HG03103 (cell line): ENCODE measurements at regions not wholly inside any gene's neighbourhood (a gene's known extent, or its start where the extent isn't known, plus 50 kb on each side); places are given as distances from the start of the nearest gene placed in this dataset.
"Not testable (repeated sequence)": the region's sequence is repeated elsewhere in the genome, so short reads cannot be mapped to it uniquely, and the experiment has no call there.

Experiments used
- ATAC-seq: cut with Tn5 transposase; IDR thresholded peaks from one replicate; pipeline ENCODE4 v1.9.1; 2021; ENCODE audit warnings: low read depth; ENCODE audit not compliant: unreplicated experiment

DNA sequence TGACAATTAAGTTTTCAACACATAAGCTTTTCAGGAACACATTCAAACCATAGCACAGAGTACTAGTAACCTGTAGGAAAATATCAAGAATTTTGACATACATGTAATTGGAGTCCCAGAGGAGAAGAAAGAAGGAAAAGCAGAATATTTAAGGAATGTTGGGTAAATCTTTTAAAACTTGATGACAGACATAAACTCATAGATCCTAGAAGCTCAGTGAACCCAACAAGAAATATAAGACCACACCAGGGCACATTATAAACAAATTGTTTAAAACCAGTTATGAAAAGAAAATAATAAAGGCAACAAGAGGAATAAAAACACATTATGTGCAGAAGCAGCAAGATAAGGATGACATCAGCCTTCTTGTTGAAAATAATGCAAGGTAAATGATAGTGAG, 151.5 kb upstream of the ATXN1 start:
- no peak for ATAC-seq

GRCh38 chr6:16911088-16911487, 149.8 kb upstream of the ATXN1 start:
- no peak for ATAC-seq

DNA sequence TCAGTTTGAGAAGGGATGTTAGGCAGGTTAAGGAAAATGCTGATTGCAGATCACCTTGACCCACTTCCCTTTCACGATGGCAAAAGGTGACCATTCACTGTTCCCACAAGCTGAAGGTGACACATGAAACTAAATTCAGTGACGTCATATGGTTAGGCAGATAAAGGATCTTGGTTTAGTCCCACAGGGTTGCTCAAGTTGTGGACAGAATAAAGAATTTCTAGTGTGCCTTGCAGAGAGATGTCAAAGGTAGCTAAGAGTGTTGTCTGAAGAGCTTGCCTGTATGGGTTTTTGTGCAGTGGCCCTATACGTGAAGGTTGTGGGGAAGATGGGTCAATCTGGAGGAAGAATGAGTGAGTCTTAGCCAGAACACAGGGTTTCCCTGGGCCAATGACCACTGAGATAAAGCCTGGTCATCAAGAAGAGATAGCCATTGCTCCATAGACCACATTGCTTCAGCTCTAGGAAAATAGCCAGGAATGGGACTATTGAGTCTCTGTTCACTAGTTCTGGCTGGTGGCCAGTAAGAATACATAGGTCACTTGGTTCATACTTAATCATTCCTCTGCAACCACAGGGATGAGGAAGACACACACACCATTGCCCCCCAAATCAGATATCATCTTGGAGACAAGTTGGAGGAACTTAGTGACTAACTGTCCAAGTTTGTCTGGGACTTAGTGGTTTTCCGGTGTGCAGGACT, 148.5 kb upstream of the ATXN1 start:
- ATAC-seq, result no peak

- ATAC-seq, result no peak
Observed at GRCh38 chr6:16907991-16908390, 146.7 kb upstream of the ATXN1 start.

DNA sequence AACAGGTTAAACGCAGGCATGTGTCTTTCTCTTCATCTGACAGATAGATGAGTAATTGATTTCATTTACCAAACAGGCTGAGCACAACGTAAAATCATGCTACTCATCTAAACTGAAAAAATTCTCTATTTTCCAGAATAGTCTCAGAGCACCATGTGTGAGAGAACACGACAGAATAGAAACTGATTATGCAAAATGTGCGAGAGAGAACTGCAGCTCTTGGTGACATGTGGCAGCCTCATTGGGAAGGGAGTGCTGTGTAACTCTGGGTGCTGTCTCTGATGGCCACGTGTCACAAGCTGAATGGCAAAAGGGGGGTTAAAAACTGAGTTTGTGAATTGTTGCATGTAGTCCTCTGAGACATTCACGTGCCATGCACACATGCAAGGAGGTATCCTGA, 143.7 kb upstream of the ATXN1 start:
- no peak for ATAC-seq

DNA sequence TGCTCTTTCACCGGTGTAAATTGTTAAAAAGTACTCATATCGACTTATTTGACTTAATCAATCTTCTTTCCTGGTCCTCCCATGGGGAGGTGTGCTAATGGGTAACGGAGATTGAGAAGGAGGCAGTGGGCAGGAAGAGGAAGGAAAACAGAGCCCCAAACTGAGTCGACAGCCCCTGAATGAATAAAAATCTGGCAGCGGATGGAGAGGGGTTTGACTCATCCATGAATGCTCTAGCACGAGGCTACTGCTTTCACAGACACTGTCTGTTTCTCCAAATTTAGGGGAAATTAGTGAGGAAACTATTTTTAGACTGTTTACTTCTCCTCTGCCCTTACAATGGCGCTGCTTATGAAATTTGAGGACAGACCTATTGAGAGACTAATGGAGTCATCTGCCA, 142.2 kb upstream of the ATXN1 start:
- no peak for ATAC-seq

GRCh38 chr6:16902502-16902901, 141.2 kb upstream of the ATXN1 start:
- ATAC-seq, result no peak

DNA sequence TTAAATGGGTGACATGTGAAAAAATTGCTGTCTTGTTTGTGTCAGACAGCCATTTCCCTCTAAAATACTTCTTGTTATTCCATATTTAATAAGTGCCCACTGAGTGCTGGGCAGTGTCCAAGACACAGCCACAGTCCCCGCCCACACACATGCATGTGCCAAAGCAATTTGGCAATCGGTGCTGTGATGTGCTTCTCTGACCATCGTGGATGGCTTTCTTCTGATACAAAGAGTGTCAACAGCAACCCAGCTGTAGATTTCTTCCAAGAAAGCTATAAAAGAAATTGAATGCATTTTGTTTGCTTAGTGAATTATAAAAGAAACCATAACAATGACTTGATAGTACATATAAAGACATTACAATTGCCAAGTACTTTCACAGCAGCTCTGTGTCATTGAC, 140.5 kb upstream of the ATXN1 start:
- ATAC-seq, result no peak

DNA sequence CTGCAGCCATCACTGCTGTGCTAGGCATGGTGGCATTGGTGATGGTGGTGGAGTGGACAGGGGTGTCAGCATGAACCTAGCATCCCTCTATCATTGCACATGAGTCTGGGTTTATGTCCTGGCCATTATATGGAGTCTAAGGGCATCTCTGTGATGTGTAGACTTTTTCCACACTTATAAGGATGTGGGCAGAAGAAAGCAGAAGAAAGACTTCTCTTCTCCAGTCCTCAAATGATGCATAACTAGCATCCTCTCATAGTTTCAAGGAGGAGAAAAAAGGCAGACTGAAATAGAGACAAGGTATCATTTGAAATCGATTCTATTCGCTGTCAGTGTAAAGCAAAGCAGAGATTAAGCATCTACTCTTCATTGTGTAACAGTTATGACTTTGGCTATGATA, 140.0 kb upstream of the ATXN1 start:
- no peak for ATAC-seq

GRCh38 chr6:16898640-16899396, 137.6 kb upstream of the ATXN1 start:
- no peak for ATAC-seq

- ATAC-seq, result no peak
Observed at GRCh38 chr6:16897669-16898068, 136.4 kb upstream of the ATXN1 start.

DNA sequence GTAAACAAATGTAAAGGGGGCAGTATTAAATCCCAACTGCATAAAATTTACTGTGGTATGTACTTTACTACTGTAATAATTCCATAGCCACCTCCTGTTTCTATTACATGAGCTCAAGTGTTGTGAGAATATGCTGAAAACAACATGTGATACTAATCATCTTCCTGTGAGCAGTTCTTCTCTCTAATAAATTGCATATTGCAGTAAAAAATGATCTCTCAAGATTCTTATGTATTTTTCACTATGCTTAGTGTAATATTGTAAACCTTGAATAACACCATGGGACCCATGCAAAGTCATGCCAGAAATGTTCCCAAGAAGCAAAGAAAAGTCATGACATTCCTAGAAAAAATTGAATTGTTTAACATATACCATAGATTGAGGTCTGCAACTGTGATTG, 133.0 kb upstream of the ATXN1 start:
- ATAC-seq, result no peak

DNA sequence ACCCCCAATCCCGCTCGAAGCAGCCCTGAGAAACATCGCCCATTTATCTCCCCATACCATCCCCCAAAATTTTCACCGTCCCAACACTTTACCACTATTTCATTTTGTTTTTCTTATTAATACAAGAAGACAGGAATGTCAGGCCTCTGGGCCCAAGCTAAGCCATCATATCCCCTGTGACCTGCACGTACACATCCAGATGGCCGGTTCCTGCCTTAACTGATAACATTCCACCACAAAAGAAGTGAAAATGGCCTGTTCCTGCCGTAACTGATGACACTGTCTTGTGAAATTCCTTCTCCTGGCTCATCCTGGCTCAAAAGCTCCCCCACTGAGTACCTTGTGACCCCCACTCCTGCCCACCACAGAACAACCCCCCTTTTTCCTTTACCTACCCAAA, 129.8 kb upstream of the ATXN1 start:
- not testable (repeated sequence) for ATAC-seq

- no peak for ATAC-seq
Observed at GRCh38 chr6:16885411-16886160, 124.3 kb upstream of the ATXN1 start.

- ATAC-seq, result no peak
Observed at GRCh38 chr6:16884526-16884925, 123.3 kb upstream of the ATXN1 start.

DNA sequence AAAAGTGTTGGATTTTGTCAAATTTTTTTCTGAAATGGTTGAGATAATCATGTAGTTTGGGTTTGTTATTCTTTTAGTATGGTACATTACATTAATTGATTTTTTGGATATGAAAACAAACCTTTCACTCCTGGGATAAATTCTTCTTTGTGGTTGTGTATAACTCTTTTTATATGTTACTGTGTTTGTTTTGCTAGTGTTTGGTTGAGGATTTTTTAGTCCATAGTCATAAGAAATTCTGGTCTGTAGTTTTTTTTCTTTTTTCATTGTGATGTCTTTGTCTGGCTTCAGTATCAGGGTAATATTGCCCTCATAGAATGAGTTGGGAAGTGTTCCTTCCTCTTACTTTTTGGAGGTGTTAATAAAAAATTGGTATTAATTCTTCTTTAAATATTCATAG, 122.2 kb upstream of the ATXN1 start:
- ATAC-seq, result no peak

- ATAC-seq, result no peak
Observed at GRCh38 chr6:16882230-16882629, 121.0 kb upstream of the ATXN1 start.

DNA sequence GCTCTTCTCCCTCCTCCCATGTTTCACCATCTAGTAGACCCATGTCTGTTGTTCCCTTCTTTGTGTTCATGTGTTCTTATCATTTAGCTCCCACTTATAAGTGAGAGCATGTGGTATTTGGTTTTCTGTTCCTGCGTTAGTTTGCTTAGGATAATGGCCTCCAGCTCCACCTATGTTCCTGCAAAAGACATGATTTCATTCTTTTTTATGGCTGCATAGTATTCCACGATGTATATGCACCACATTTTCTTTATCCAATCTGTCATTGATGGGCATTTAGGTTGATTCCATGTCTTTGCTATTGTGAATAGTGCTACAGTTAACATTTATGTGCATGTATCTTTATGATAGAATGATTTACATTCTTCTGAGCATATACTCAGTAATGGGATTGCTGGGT, 115.6 kb upstream of the ATXN1 start:
- ATAC-seq, result not testable (repeated sequence)

DNA sequence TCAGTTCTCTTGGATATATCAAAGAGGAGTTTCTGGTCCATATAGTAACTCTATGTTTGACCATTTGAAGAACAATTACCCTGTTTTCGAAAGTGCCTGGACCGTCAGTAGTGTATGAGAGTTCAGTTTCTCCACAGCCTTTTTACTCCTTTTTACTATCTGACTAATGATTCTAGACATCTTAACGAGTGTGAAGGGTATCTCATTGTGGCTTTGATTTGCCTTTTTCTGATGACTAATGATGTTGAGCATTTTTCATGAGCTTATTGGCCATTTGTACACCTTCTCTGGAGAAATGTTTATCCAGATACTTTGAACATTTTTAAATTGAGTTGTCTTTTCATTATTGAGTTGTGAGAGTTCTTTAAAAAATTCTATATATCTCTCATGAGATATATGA, 114.9 kb upstream of the ATXN1 start:
- ATAC-seq, result no peak

DNA sequence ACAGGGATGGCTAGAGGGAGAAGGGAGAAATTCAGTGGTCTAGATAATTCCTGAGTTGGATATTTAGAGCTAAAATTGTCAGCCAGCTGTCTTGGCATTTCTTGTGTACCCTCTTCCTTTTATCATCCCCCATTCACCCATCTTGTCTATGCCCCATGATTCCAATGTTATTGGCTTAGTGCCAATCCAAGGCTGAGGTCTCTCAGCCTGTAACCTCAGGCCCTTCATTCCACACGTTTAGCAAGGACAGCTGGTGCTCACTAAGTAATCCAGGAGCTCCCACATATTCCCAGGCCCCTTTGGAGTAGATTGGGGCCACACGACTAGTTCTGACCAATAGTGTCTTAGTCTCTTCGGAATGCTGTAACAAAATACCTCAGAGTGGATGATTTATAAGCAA, 112.4 kb upstream of the ATXN1 start:
- no peak for ATAC-seq

DNA sequence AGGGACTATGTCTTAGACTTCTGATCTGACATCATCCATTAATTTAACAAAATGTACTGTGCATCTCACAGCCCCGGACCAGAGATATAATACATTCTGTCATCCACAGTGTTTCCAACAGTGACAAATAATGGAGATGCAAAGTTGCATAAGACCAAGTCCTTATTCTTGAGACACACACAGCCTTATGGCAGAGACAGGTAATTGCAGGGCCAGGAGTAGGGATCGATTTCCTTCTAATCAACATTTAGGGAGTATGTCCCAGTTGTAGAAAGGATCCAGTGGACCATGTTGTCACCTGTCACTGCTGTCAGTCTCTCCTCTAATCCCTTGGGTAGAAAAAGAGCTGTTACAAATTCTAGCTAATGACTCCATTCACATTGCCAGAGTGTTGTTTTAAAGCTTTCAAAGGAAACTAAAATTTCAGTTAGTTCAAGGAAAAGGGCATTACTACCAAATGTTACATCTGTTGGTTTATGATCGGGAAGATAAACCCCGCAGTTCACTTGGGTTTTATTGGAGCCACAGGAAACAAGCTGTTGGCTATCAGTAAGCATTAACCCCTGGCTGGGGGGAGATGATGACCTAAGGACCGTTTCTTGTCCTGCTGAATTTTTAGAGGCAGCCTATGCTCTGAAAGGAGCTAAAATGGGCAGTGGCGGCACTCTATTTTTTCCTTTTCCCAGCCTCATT, 111.4 kb upstream of the ATXN1 start:
- no peak for ATAC-seq
